K562 (cell line): ENCODE measurements at regions not wholly inside any gene's neighbourhood (a gene's known extent, or its start where the extent isn't known, plus 50 kb on each side); places are given as distances from the start of the nearest gene placed in this dataset.

Source experiments
- JUND ChIP-seq, 2 experiments: IDR thresholded peaks; 2 replicates in 1 of 2; 3 replicates in 1 of 2; pipeline ENCODE4 v1.6.1; 2011; ENCODE audit warnings: borderline replicate concordance in 2 of 2, low read depth in 2 of 2, low read length in 2 of 2, improper control_type of control experiment in 1 of 2, missing biosample characterization in 1 of 2, missing genetic modification characterization in 1 of 2, missing genetic modification reagents in 1 of 2
- SMARCA5 ChIP-seq: fragments of 450-650 bp; IDR thresholded peaks from 2 replicates; pipeline ENCODE4 v1.6.1; 2016
- SRSF7 ChIP-seq: fragments of 200-400 bp; formaldehyde crosslinking; optimal IDR thresholded peaks from 2 replicates; pipeline ENCODE3; 2017; ENCODE audit warnings: mild to moderate bottlenecking, low read depth, low read length
- TF ChIP-seq, protein P1 (sequence below), 2 experiments: fragments of 200-800 bp in 1 of 2; sonication (Bioruptor generic) in 1 of 2; sonication (generic) in 1 of 2; formaldehyde crosslinking in 1 of 2; IDR thresholded peaks in 1 of 2; conservative IDR thresholded peaks in 1 of 2; 2 replicates each; pipeline versions ENCODE4 v1.5.0 to v1.6.1; 2016 to 2020; ENCODE audit warnings: missing compliant biosample characterization in 1 of 2, missing genetic modification characterization in 1 of 2, missing genetic modification reagents in 1 of 2

- TF ChIP-seq, protein P1, sequence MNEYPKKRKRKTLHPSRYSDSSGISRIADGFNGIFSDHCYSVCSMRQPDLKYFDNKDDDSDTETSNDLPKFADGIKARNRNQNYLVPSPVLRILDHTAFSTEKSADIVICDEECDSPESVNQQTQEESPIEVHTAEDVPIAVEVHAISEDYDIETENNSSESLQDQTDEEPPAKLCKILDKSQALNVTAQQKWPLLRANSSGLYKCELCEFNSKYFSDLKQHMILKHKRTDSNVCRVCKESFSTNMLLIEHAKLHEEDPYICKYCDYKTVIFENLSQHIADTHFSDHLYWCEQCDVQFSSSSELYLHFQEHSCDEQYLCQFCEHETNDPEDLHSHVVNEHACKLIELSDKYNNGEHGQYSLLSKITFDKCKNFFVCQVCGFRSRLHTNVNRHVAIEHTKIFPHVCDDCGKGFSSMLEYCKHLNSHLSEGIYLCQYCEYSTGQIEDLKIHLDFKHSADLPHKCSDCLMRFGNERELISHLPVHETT (CRISPR knock-in tag; conservative IDR thresholded peaks at IDR 0.05 in 1 of 2, IDR thresholded peaks at IDR 0.05 in 1 of 2), result no peak
- TF ChIP-seq JUND (IDR thresholded peaks at IDR 0.05; ENCODE audit: borderline replicate concordance, low read depth, low read length) (no peak), JUND (tag; IDR thresholded peaks at IDR 0.05; ENCODE audit: borderline replicate concordance, low read depth, low read length) (no peak), SRSF7 (no peak), SMARCA5 (no peak)
Measured at GRCh38 chr4:29538889-29539646, 1181.1 kb upstream of the PCDH7 start.
